Naive B cell (primary cell): ENCODE measurements at regions not wholly inside any gene's neighbourhood (a gene's known extent, or its start where the extent isn't known, plus 50 kb on each side); places are given as distances from the start of the nearest gene placed in this dataset.

ENCODE experiments used
- ATAC-seq, 2 donors: fragments of 150-1000 bp; cut with Tn5 transposase; 2 replicates each; pipeline ENCODE4 v1.10.0; 2021; ENCODE audit warnings: low read depth in 2 of 2, mild to moderate bottlenecking in 2 of 2, moderate library complexity in 2 of 2
- DNase-seq: peaks from one replicate; pipeline ENCODE4 v3.0.0; 2022
- H3K27ac Mint-ChIP-seq, 6 donors: one replicate each; pipeline ENCODE4 v1.8.0; 2020 to 2022; ENCODE audit warnings: mild to moderate bottlenecking in 6 of 6, mixed read lengths in 6 of 6, moderate library complexity in 5 of 6, inconsistent platforms in 2 of 6
- H3K27me3 Mint-ChIP-seq, 3 donors: one replicate each; pipeline ENCODE4 v1.8.0; 2021 to 2022; ENCODE audit warnings: mixed read lengths in 3 of 3, mild to moderate bottlenecking in 1 of 3
- H3K36me3 Mint-ChIP-seq, 2 donors: one replicate each; pipeline ENCODE4 v1.8.0; 2020 to 2022; ENCODE audit warnings: mixed read lengths in 2 of 2, inconsistent platforms in 1 of 2, mild to moderate bottlenecking in 1 of 2
- H3K4me1 Mint-ChIP-seq, 3 donors: one replicate each; pipeline ENCODE4 v1.8.0; 2020 to 2022; ENCODE audit warnings: mixed read lengths in 3 of 3, inconsistent platforms in 1 of 3, mild to moderate bottlenecking in 1 of 3, moderate library complexity in 1 of 3
- H3K4me3 Mint-ChIP-seq, 8 donors: one replicate each; pipeline ENCODE4 v1.8.0; 2020 to 2022; ENCODE audit warnings: mild to moderate bottlenecking in 8 of 8, mixed read lengths in 8 of 8, moderate library complexity in 8 of 8, inconsistent platforms in 2 of 8
- H3K9me3 Mint-ChIP-seq, 7 donors: one replicate each; pipeline ENCODE4 v1.8.0; 2020 to 2022; ENCODE audit warnings: mixed read lengths in 7 of 7, mild to moderate bottlenecking in 5 of 7, inconsistent platforms in 2 of 7, moderate library complexity in 1 of 7

DNA sequence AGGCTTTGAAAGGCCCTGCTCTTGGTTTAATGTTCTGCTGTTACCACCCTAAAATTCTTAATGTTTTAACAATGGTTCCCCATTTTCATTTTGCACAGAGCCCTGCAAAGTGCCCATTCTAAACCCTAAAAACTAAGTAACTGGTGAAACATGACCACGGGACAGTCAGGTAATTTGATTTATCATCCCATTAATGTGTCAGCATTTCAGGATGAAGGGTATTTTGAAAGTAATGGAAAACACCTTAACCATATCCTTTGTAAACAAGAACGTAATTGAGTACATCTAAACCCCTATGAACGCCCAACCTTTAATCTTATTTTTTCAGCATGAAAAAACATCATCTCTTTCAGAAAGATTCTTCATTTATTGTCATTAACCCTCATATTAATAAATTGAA, 164.9 kb upstream of the IL12A start:
- no peak for ATAC-seq
- Mint-ChIP-seq H3K27ac (no peak overlapping the region), H3K9me3 (no peaks in the 10 kb centered on the region), H3K4me1 (peaks cover 0 to 6% (median 5%) of the 10 kb centered on the region in 3 donors), H3K4me3 (no peak overlapping the region), H3K36me3 (no peaks in the 10 kb centered on the region), H3K27me3 (peaks cover 0 to 12% (median 0%) of the 10 kb centered on the region in 3 donors)
- DNase-seq = no peak

DNA sequence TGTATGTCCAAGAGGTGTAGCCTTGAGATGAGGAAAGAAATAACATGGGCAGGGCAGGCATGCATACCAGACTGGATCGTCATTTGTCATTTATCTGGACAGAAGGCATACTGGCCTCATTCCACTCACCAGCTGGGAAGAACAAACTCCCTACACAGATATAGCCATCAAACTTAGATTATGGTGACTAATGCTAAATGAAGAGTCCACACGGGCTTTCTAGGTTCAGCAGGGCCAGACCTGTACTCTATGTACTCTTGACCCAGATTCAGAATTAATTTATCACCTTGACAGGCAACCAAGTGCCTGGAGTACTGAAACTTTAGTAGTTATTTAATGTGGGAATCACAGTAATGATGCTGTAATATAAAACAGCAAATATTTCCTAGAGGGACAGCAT, 164.3 kb upstream of the IL12A start:
- Mint-ChIP-seq H3K27ac (no peak overlapping the region), H3K9me3 (no peaks in the 10 kb centered on the region), H3K27me3 (peaks cover 0 to 12% (median 0%) of the 10 kb centered on the region in 3 donors), H3K4me3 (no peak overlapping the region), H3K36me3 (no peaks in the 10 kb centered on the region), H3K4me1 (peaks cover 0 to under 1% (median 0%) of the 10 kb centered on the region in 3 donors)
- ATAC-seq (no peak), DNase-seq (no peak)

DNA sequence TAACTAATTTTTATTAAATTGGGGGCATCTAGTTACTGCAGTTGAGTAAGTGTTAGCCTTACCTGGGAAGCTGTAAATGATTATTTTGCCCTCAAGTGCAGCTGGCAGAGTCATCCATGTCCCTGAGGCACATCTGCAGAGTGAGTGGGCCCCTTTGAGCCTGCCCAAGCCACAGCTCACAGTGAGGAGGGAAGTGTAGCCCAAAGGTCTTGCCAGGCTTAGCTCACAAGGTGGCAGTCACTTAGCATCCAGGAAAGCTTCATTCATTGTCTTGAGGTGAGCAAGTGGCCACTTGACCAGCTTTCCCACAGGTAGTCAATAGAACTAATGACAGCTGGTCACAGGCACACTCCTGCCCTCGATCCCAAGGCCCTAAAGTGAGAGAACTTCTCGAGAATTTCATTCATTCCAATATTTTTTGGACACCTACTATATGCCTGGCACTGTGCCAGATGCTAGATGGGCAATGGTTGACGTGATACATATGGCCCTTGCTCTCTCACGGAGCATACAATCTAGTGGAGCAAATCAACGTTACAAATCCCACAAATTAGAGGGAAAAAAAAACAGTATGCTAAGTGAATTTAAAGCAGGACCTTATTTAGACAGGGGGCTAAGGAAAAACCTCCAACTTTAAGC, 163.3 kb upstream of the IL12A start:
- Mint-ChIP-seq H3K27ac (peak overlapping the region in 1 of 6 donors; percentile 44), H3K9me3 (no peaks in the 10 kb centered on the region), H3K36me3 (no peaks in the 10 kb centered on the region), H3K27me3 (peaks cover 0 to 12% (median 0%) of the 10 kb centered on the region in 3 donors), H3K4me1 (no peaks in the 10 kb centered on the region), H3K4me3 (no peak overlapping the region)
- ATAC-seq = no peak
- no peak for DNase-seq

DNA sequence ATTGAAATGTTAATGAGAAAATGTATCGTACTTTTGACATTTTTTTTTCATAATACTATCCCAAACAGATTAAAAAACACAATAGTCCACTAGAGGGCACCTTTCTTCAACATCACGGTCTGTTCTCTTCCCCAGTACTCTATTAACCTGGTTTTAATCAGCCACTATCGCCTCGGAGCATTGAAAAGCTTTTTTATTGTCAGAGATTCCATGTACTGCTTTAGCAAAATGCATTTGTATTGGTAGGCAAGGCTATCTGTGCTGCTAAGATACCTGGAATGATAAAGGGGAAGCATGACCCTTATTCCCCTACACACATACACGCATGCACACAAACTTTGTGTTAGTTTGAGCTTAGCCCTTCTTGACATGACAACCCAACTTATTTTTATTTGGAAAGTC, 160.1 kb upstream of the IL12A start:
- Mint-ChIP-seq H3K27me3 (no peaks in the 10 kb centered on the region), H3K4me1 (no peaks in the 10 kb centered on the region), H3K27ac (no peak overlapping the region), H3K9me3 (no peaks in the 10 kb centered on the region), H3K36me3 (no peaks in the 10 kb centered on the region), H3K4me3 (no peak overlapping the region)
- ATAC-seq = peak; percentile 34 to 40
- no peak for DNase-seq

DNA sequence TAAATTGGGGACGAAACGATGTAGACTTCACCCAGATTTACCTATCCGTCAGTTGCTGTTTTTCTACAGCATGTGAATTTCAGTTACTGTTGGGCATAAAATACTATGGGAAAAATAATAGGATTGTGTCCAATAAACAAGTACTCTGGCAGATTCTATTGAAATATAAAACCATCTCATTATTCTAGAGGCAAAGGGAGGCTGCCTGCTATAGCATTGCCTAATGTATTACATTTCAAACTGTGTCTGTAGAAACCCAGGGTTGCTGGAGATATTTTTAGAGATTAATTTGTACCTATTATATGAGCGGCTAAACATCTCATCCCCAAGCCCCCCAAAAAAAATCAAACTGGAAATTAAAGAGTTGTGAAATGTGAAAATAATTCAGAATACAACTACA, 159.6 kb upstream of the IL12A start:
- Mint-ChIP-seq H3K9me3 (no peaks in the 10 kb centered on the region), H3K4me3 (no peak overlapping the region), H3K27ac (no peak overlapping the region), H3K27me3 (no peaks in the 10 kb centered on the region), H3K36me3 (no peaks in the 10 kb centered on the region), H3K4me1 (no peaks in the 10 kb centered on the region)
- no peak for ATAC-seq
- DNase-seq = no peak

DNA sequence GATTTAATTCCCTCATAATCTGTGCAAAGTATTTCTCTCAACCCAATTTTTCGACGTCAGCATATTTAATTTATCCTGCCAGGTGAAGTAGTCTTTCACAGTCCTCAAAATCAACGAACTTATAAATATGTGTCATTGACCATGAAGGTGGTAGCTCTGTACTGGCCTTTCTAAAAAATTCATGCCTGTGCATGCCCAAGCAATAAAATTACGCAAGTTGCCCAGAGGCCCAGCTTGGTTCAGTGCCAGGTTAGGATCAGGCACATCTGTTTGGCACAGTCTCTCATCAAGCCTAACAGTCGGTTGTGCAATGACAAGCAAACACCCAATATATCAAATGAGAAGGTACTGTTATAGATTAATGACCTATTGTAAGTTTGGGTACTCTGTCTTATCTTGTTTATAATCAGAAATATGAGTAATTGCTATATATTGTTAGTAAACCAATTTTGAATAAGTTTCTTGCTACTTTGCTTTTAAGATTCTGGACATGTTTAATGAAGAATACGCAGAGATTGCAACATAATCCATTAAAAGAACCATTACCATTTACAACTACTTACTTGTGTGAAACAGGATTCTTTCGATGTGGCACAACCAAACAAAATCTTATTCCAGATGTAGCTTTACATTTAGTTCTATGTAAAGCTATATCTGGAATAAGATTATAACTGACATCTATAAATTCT, 159.0 kb upstream of the IL12A start:
- no peak for ATAC-seq
- Mint-ChIP-seq H3K27me3 (no peaks in the 10 kb centered on the region), H3K9me3 (no peaks in the 10 kb centered on the region), H3K4me3 (no peak overlapping the region), H3K27ac (peak overlapping the region in 1 of 6 donors; percentile 35), H3K36me3 (no peaks in the 10 kb centered on the region), H3K4me1 (no peaks in the 10 kb centered on the region)
- DNase-seq = no peak

DNA sequence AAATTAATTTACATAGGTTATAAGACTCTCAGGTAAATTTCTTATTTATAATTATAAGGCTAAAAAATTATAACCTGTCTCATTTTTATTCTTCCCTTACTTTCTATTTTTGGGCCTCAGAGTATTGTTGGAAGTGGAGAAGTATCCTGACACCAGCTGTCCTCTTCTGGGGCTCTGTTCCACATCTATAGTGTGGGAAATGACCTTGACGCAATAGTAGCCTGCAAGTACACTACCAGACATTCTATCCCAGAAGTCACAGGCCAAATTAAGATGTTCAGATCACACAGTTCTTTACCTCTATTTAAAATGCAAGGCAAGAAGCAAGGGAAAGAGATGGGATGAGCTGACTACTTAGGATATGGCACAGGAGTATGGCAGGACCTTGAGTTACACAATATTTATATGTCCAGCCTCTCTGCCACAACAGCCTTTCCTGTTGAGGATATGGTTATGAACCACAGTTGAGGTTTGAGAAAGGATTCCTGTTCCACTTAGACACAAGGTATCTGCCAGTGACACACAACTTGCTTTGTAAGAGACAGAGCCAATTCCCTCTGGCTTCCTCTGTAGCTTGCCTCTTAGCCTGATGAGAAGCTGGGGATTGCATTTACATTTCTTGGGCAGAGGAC, 158.0 kb upstream of the IL12A start:
- Mint-ChIP-seq H3K4me1 (no peaks in the 10 kb centered on the region), H3K27me3 (no peaks in the 10 kb centered on the region), H3K9me3 (no peaks in the 10 kb centered on the region), H3K4me3 (no peak overlapping the region), H3K27ac (peak overlapping the region in 1 of 6 donors; percentile 59), H3K36me3 (no peaks in the 10 kb centered on the region)
- DNase-seq (no peak), ATAC-seq (no peak)

DNA sequence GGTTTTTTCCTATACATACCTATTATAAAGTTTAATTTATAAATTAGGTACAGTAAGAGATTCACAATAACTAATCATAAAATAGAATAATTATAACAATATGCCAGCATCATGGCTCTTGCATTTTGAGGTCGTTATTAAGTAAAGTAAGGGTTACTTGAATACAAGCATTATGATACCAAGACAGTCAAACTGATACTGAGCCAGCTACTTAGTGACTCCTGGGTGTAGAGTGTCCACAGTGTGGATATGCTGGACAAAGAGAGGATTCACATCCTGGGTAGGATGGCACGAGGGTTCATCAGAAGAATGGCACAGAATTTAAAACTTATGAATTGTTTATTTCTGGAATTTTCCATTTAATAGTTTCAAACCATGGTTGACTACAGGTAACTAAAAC, 157.2 kb upstream of the IL12A start:
- no peaks in the 10 kb centered on the region for H3K9me3 Mint-ChIP-seq
- H3K36me3 Mint-ChIP-seq = no peaks in the 10 kb centered on the region
- no peaks in the 10 kb centered on the region for H3K4me1 Mint-ChIP-seq
- H3K27me3 Mint-ChIP-seq = no peaks in the 10 kb centered on the region
- no peak for ATAC-seq
- no peak for DNase-seq
- no peak overlapping the region for H3K4me3 Mint-ChIP-seq
- no peak overlapping the region for H3K27ac Mint-ChIP-seq

DNA sequence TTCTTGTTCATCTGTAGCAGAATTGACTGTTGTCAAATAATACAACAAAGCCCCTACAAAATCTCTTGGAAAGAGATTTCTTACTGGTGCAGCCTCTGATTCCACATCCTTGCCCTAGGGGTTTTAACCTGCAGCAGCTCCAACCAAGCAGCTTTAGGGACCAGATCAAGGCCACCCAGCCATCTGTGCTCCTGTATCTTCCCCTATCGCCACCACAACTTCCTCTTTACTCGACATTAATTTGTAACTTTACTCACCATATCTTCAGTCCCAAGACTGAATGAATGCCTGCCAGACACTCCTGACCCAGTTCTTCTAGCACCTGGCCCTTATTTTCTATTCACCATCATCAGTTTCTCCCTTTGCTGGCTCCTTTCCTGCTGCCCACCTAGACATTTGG, 156.6 kb upstream of the IL12A start:
- no peak overlapping the region for H3K27ac Mint-ChIP-seq
- ATAC-seq = peak; percentile 92 to 93
- H3K4me1 Mint-ChIP-seq = no peaks in the 10 kb centered on the region
- no peaks in the 10 kb centered on the region for H3K36me3 Mint-ChIP-seq
- no peak overlapping the region for H3K4me3 Mint-ChIP-seq
- peak; percentile 36 for DNase-seq
- no peaks in the 10 kb centered on the region for H3K27me3 Mint-ChIP-seq
- H3K9me3 Mint-ChIP-seq = no peaks in the 10 kb centered on the region

DNA sequence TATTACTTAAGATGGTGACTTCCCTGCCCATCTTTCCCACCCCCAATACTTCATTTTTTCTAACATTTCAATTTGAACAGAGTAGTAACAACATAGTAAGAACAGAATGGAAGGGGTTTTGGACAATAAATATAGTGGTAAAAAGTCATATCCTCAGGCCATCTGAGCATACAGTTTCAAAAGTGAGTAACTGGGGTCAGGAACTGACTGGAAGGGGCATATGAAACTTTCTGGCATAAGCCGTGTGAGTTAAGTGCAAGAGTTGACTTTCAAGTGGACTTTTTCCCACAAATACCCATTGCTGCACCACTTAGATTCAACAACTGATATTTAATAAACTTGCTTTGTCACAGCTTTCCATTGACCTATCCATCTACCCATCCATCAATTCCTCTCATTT, 153.5 kb upstream of the IL12A start:
- no peak for ATAC-seq
- H3K4me1 Mint-ChIP-seq = peaks cover 2 to 9% (median 7%) of the 10 kb centered on the region in 3 donors

DNA sequence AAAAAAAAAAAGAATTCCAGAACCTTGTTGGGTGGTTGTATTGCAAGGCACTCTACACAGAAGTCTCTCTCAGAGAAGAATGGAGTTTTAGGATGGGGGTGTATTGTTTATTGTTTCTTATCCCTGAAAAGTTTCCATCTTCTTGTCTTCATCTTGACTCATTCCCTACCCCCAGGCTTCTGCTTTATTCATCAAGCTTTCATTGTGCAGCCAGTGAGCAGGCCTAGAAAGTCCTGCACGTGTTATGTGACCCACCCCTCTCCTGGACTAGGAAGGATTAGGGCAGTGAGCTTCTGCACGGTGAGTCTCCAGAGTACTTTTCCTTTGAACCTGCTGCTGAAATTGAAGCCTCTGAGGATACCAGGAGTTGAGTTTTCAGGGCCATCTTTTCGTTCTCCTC, 150.9 kb upstream of the IL12A start:
- Mint-ChIP-seq H3K9me3 (no peaks in the 10 kb centered on the region), H3K4me1 (peaks cover 4 to 11% (median 9%) of the 10 kb centered on the region in 3 donors), H3K27ac (no peak overlapping the region), H3K27me3 (peaks cover 5 to 15% (median 8%) of the 10 kb centered on the region in 3 donors), H3K36me3 (no peaks in the 10 kb centered on the region), H3K4me3 (no peak overlapping the region)
- ATAC-seq (no peak), DNase-seq (no peak)

More for the DNA sequence above, 153.5 kb upstream of the IL12A start:
- Mint-ChIP-seq H3K4me3 (no peak overlapping the region), H3K27me3 (peaks cover 0 to 8% (median 4%) of the 10 kb centered on the region in 3 donors), H3K27ac (no peak overlapping the region), H3K9me3 (no peaks in the 10 kb centered on the region), H3K36me3 (no peaks in the 10 kb centered on the region)
- no peak for DNase-seq

DNA sequence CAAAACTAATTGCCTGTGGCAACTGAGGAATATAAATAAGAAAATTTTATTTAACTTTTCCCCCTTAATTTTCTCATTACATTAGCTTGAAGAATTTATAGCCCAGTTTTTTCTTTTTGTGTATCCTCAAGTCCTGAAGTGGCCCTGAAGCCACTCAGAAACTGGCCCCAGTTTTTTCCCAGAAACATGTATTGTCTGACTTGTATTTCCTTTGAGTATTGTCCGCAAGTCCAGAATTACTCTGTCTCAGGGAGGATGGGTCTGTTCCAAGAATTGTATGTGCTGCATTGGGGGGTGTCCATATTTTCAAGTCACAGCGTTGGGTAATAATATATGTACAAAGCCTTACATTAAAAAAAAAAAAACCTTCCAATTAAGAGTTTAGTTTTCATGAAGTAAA, 149.7 kb upstream of the IL12A start:
- H3K9me3 Mint-ChIP-seq = no peaks in the 10 kb centered on the region
- H3K36me3 Mint-ChIP-seq = no peaks in the 10 kb centered on the region
- peaks cover 4 to 13% (median 11%) of the 10 kb centered on the region in 3 donors for H3K4me1 Mint-ChIP-seq
- H3K27me3 Mint-ChIP-seq = peaks cover 8 to 18% (median 10%) of the 10 kb centered on the region in 3 donors
- no peak for ATAC-seq
- DNase-seq = no peak
- no peak overlapping the region for H3K27ac Mint-ChIP-seq
- no peak overlapping the region for H3K4me3 Mint-ChIP-seq

DNA sequence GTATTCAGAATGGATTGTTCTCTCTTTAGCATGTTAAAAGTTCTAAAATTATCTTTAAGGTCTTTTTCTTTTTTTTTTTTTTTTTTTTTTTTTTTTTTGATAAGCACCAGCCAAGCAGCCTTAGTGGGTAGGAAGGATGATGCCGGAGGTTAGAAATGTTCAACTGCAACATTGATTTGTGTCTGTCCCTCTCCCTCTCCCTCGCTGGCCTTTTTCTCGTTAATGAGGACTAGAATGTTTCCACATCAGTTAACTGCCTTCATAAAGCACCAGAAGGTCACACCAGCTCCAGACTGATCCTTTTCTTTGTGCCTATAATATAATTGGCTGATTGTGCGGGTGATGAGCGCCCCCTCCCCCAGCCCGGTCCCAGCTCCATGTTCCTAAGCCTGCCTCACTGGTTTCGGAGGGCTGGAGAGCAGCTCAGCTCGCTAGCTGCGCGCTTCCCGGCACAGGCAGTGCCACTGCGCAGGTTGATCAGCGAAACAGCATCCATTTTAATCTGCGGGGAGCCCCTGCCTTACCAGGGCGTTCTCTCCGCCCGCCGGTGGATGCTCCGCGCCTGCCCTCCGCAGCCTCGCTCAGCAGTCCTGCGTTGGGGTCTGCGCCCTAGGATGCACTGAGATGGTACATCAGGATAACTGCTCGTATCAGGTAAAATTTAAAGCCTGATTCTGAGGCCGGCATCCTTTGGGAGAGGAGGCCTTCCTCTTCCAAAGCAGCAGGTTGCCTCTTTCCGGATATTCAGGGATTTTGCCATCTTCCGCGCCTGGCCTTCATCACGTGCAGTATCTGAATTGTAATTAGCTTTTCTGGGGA, 148.9 kb upstream of the IL12A start, which contains the start of gene SCHIP1:
SCHIP1 (plus strand) TSS at position 301 of the 819 bp plus-strand sequence.
- Mint-ChIP-seq H3K27me3 (peaks cover 8 to 21% (median 13%) of the 10 kb centered on the region in 3 donors), H3K27ac (peak within 1 kb of the TSS in 2 of 6 donors; percentile 25 to 52), H3K36me3 (no peaks in the 10 kb centered on the region), H3K9me3 (no peaks in the 10 kb centered on the region), H3K4me3 (peak within 1 kb of the TSS; percentile 55 to 86 (median 78)), H3K4me1 (peaks cover 4 to 17% (median 13%) of the 10 kb centered on the region in 3 donors)
- ATAC-seq (peak; percentile 73 to 82), DNase-seq (peak; percentile 17)
